Vagina (tissue), 2 donors: ENCODE measurements at regions not wholly inside any gene's neighbourhood (a gene's known extent, or its start where the extent isn't known, plus 50 kb on each side); places are given as distances from the start of the nearest gene placed in this dataset.

Source experiments
- CTCF ChIP-seq, 3 experiments: fragments of 450-650 bp in 2 of 3; fragments of 200-600 bp in 1 of 3; sonication (generic) in 1 of 3; IDR thresholded peaks; one replicate each; pipeline ENCODE4 v1.5.1; 2017 to 2019; ENCODE audit warnings: antibody characterized with exemption in 3 of 3, mild to moderate bottlenecking in 2 of 3, moderate library complexity in 2 of 3
- POLR2A ChIP-seq, 2 donors: fragments of 450-650 bp; IDR thresholded peaks; one replicate each; pipeline ENCODE4 v1.6.1; 2017; ENCODE audit warnings: antibody characterized with exemption in 2 of 2, mild to moderate bottlenecking in 2 of 2, moderate library complexity in 2 of 2
- POLR2AphosphoS5 ChIP-seq, 2 donors: sonication (generic); formaldehyde crosslinking; IDR thresholded peaks; one replicate each; pipeline ENCODE4 v1.9.0; 2017; ENCODE audit warnings: antibody characterized with exemption in 2 of 2, mild to moderate bottlenecking in 2 of 2, low read depth in 1 of 2; ENCODE audit not compliant: insufficient read depth in 1 of 2

GRCh38 chr18:22816266-22817176, 116.6 kb upstream of the RBBP8 start:
- no peak for TF ChIP-seq CTCF (IDR thresholded peaks at IDR 0.05)
- TF ChIP-seq POLR2A (IDR thresholded peaks at IDR 0.05): no peak
- no peak for TF ChIP-seq POLR2AphosphoS5 (IDR thresholded peaks at IDR 0.05; ENCODE audit: insufficient read depth in 1 of 2, low read depth in 1 of 2)
